Rectal smooth muscle tissue (tissue), 1 donor: ENCODE measurements at regions not wholly inside any gene's neighbourhood (a gene's known extent, or its start where the extent isn't known, plus 50 kb on each side); places are given as distances from the start of the nearest gene placed in this dataset.

Source experiments
- H3K27ac ChIP-seq: one replicate; pipeline ENCODE4 v1.7.0; 2013; ENCODE audit warnings: low read depth, low read length, inconsistent platforms
- H3K27me3 ChIP-seq: one replicate; pipeline ENCODE4 v1.7.0; 2013; ENCODE audit warnings: low read length; ENCODE audit not compliant: control insufficient read depth, insufficient read depth
- H3K36me3 ChIP-seq: one replicate; pipeline ENCODE4 v1.7.0; 2013; ENCODE audit warnings: low read length; ENCODE audit not compliant: control insufficient read depth, insufficient read depth
- H3K4me1 ChIP-seq: one replicate; pipeline ENCODE4 v1.7.0; 2013; ENCODE audit warnings: low read length; ENCODE audit not compliant: control insufficient read depth, insufficient read depth
- H3K4me3 ChIP-seq: one replicate; pipeline ENCODE4 v1.7.0; 2013; ENCODE audit warnings: low read length
- H3K9ac ChIP-seq: one replicate; pipeline ENCODE4 v1.7.0; 2013; ENCODE audit warnings: low read length

DNA sequence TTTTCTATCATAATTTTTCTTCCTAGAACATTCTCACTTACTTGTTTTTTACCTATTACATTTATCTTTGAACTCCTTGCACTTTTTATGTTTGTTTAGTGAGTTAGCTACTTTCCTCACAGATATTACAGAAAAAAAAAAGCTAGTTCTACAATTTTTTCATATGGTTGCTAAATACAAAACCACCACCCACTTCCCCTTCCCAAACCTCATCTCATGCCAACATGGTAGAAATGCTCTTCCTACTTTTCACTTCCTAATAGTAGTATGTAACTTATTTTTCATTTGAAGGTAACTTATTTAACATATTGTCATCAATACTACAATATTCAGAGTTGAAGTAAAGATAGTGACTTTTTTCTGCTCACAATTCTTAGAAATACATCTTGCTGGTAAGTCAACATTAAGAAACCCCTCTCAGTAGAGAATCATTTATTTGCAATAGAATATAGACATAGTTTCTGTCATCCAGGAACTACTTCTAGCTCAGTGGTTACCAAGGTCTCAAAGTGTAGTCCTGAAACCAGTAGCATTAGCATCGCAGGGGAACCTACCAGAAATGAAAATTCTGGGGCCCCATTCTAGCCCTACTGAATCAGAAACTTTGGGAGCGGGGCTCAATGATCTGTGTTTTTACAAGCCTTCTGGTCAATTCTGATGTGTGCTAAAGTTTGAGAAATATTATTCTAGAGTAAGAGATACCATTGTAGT, 1124.6 kb downstream of the DTWD2 start:
- Histone ChIP-seq H3K27ac (no peak overlapping the region), H3K4me1 (no peaks in the 10 kb centered on the region), H3K36me3 (no peaks in the 10 kb centered on the region), H3K27me3 (no peaks in the 10 kb centered on the region), H3K9ac (no peak overlapping the region), H3K4me3 (no peak overlapping the region)

DNA sequence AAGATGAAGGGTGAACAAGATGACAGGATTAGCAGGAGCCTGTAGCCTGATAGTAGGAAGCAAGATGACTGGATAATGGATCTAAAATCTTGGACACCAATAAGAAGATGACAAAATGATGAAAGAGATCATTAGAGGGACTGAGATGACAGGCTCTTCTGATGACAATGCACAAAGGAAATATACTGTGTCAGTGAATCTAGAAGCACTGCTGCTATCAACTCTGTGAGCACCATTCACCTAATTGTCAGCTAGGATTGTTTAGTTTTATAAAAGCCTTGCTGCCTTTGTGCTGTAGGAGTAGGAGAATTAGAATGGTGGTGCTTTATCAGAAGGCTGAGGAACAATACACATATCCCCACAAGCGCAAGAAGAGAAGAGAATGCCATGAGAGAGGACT, 1127.8 kb downstream of the DTWD2 start:
- Histone ChIP-seq H3K4me3 (no peak overlapping the region), H3K4me1 (no peaks in the 10 kb centered on the region), H3K36me3 (no peaks in the 10 kb centered on the region), H3K9ac (no peak overlapping the region), H3K27ac (no peak overlapping the region), H3K27me3 (no peaks in the 10 kb centered on the region)

DNA sequence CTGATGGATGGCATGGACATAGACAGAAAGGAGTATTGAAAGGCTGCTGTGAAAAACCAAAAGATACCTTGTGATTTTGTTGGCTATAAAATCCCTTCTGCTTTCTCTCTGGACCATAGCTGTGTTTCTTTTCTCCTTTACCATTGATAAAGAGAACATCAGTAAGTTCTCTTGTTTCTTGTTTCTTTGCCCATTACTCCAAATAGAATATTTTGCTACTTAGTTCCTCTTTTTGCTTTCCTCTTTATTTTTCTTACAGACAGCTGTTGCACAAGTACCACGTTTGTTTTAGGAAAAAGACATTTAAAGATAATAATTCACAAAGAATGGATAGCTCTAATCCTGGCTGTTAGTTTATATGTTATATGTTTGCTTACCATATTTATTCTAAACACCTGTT, 1129.2 kb downstream of the DTWD2 start:
- Histone ChIP-seq H3K4me1 (no peaks in the 10 kb centered on the region), H3K36me3 (no peaks in the 10 kb centered on the region), H3K9ac (no peak overlapping the region), H3K27ac (no peak overlapping the region), H3K4me3 (no peak overlapping the region), H3K27me3 (no peaks in the 10 kb centered on the region)

DNA sequence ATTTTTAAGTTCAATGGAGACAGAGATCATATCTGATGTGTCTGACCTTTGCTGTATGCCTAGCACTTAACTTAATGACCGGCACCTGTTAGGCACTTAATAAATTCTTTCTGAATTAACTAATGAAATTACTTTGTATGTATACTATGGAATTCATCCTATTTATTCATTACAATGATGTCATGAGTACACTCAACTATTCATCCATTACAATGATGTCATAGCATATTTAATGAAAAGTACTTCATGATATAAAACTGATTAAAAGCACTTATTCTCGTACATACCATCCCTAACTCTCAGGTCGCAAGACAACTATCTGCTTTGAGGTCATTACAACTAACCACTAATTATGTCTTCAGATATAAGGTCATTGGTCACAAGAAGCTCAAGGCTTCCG, 1131.6 kb downstream of the DTWD2 start:
- Histone ChIP-seq H3K27ac (no peak overlapping the region), H3K36me3 (no peaks in the 10 kb centered on the region), H3K27me3 (no peaks in the 10 kb centered on the region), H3K4me3 (no peak overlapping the region), H3K4me1 (no peaks in the 10 kb centered on the region), H3K9ac (no peak overlapping the region)

DNA sequence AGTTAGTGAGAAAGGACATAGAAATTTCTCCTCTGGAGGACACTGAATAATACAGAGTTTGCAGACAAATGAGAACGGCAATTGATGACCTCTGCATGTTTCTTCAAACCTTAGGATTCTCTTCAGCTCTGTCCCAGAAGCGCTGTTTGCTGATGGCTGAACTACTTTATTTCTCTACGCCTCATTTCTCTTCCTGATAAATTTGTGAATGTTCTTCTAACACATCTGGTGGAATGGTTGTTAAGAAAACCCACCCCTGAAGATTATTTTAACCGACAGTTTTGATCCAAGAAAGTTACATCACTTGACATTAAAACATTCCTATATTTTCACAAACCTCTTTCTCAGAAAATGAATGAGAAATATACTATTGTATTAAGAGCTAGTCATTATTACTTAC, 1150.6 kb downstream of the DTWD2 start:
- no peaks in the 10 kb centered on the region for H3K27me3 ChIP-seq
- H3K9ac ChIP-seq, result no peak overlapping the region
- no peak overlapping the region for H3K4me3 ChIP-seq
- H3K27ac ChIP-seq, result no peak overlapping the region
- H3K4me1 ChIP-seq, result no peaks in the 10 kb centered on the region
- H3K36me3 ChIP-seq, result no peaks in the 10 kb centered on the region

DNA sequence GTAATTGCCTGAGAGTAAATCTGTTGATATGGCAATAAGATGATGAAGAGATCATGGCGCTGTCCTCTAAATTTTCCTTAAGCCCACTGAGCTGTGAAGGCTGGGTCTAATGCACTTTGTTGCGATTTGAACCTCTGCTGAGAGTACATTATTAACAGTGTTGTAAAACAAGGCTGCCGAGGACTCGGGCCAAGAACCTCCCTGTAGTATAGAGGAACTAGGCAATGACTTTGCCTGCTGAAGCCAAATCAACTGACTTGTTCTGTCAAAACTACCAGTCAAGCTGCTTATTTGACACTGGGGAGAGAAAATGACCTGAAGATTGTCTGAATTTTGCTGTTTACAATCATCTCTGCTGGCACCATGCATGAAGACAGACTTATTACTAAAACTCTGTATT, 1154.7 kb downstream of the DTWD2 start:
- Histone ChIP-seq H3K27ac (no peak overlapping the region), H3K27me3 (no peaks in the 10 kb centered on the region), H3K4me1 (no peaks in the 10 kb centered on the region), H3K4me3 (no peak overlapping the region), H3K36me3 (no peaks in the 10 kb centered on the region), H3K9ac (no peak overlapping the region)

DNA sequence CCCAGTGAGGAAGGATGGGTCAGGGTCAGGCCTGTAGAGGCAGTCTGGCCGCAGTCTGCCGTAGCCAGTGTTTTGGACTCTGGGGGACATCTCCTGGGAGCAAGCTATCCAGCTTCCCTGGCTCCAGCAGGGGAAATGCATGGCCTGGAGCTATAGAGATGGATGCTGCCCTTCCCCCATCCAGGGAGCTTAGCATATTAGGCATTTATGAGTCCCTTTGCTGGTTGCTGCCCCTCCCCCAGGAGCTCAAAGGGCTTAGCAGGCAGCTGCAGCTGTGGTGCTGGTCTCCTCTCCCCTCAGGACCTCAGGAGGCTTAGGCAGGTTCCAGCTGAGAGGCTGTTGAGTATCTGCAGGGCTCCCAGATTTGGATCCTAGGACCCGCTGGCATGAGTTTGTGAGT, 1158.7 kb downstream of the DTWD2 start:
- Histone ChIP-seq H3K4me1 (no peaks in the 10 kb centered on the region), H3K36me3 (no peaks in the 10 kb centered on the region), H3K9ac (no peak overlapping the region)

DNA sequence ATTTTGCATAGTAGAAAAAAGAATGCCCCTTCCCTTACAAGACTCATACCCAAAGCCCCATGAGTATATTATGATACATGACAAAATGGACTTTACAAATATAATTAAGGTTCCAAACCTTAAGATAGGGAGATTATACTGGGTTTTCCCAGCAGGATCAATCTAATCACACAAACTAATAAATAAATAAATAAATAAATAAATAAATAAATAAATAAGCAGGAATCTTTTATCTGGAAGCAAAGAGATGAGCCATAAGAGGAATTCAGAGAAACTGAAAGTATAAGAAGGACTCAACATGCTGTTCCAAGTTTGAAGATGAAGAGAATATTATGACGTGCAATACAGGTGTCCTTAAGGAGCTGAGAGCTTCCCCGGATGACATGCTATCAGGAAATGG, 1174.5 kb downstream of the DTWD2 start:
- no peaks in the 10 kb centered on the region for H3K4me1 ChIP-seq
- no peak overlapping the region for H3K27ac ChIP-seq
- no peak overlapping the region for H3K4me3 ChIP-seq
- no peak overlapping the region for H3K9ac ChIP-seq
- H3K36me3 ChIP-seq, result no peaks in the 10 kb centered on the region
- no peaks in the 10 kb centered on the region for H3K27me3 ChIP-seq

More for the DNA sequence above, 1158.7 kb downstream of the DTWD2 start:
- H3K27me3 ChIP-seq, result no peaks in the 10 kb centered on the region
- H3K27ac ChIP-seq, result no peak overlapping the region
- no peak overlapping the region for H3K4me3 ChIP-seq

DNA sequence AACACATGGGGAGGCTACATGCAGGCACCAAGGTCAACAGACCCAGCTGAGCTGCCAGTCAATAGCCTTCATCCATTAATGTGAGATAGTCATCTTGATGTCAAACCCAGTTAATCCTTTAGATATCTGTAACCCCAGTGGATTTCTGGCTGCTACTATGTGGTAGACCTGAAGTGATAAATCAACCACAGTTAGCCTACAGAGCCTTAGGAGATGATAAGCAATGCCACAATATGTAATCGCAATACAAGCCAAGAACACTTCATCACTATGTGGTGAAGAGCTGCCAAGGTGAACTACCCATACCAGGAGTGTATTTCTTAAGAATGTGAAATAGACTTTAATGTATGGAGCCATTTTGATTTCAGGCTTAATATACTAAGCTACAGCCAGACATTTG, 1175.5 kb downstream of the DTWD2 start:
- H3K27ac ChIP-seq, result no peak overlapping the region
- no peaks in the 10 kb centered on the region for H3K36me3 ChIP-seq
- H3K9ac ChIP-seq, result no peak overlapping the region
- no peak overlapping the region for H3K4me3 ChIP-seq
- H3K27me3 ChIP-seq, result no peaks in the 10 kb centered on the region
- no peaks in the 10 kb centered on the region for H3K4me1 ChIP-seq

DNA sequence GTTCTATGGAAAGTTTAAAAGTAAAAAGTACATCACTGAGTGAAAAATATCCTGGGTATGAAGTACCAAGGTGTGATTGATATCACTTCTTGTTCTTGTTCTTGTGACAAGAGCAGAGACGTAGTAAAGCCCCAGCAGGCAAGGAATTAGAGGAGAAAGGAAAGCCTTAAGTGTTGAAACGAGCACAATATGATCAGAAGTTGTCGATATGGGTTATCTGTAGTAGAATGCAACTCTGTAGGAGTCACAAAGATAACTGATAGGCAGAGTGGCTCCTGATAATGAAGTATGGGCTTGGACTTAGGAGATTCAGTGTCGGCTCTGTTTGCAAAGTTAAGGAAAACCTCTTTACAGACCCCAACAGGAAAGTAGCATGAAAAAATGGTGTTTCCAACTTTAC, 1179.1 kb downstream of the DTWD2 start:
- no peak overlapping the region for H3K4me3 ChIP-seq
- no peak overlapping the region for H3K9ac ChIP-seq
- no peaks in the 10 kb centered on the region for H3K36me3 ChIP-seq
- no peaks in the 10 kb centered on the region for H3K4me1 ChIP-seq
- H3K27me3 ChIP-seq, result no peaks in the 10 kb centered on the region
- H3K27ac ChIP-seq, result no peak overlapping the region

DNA sequence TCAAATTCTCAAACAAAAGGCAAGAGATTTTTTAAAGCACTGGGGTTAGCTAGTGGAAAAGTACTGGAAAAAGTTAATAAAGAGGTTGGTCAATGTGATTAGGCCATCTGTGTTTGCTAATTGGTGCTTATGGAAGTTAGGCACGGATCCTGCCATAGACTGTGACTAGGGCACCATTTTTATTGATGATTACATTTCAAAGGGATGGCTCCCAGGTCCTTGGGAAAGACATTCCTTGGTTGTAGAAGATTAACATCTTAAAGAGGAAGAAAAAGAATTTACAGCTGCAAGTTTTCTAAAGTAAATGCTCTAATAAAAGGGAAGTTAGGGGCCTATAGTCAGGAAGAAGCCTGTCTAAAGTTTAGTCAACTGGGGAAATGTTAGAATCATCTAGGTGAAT, 1183.3 kb downstream of the DTWD2 start:
- Histone ChIP-seq H3K4me1 (no peaks in the 10 kb centered on the region), H3K4me3 (no peak overlapping the region), H3K27me3 (no peaks in the 10 kb centered on the region)

DNA sequence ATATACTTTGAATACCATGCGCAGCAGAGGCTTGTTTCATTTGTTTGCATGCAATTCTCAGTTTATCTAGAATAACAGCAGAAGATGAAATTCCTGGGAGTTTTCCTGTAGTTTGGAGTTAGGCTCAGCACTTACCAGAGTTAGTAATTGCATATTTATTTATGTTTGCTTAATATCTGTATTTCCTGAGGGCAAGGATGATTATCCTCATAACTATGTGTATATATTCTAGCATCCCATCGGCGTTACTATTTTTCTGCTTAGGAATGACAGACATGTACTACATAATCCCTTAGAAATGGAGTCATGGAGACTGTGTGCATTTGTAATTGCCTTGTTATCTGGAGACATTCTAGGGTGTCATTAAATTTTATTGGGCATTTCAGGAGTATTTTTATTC, 1184.8 kb downstream of the DTWD2 start:
- Histone ChIP-seq H3K4me1 (no peaks in the 10 kb centered on the region), H3K27ac (no peak overlapping the region), H3K36me3 (no peaks in the 10 kb centered on the region), H3K9ac (no peak overlapping the region), H3K27me3 (no peaks in the 10 kb centered on the region), H3K4me3 (no peak overlapping the region)

More for the DNA sequence above, 1183.3 kb downstream of the DTWD2 start:
- no peaks in the 10 kb centered on the region for H3K36me3 ChIP-seq
- no peak overlapping the region for H3K27ac ChIP-seq
- H3K9ac ChIP-seq, result no peak overlapping the region

DNA sequence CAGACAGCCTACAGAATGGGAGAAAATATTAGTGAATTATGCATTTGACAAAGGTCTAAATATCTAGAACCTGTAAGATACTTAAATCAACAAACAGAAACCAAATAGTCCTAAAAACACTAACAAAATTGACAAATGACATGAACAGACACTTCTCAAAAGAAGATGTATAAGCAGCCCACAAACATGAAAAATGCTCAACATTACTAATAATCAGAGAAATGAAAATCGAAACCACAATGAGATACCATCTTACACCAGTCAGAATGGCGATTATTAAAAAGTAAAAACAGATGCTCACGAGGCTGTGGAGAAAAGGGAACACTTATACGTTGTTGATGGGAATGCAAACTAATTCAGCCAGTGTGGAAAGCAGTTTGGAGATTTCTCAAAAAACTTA, 1186.8 kb downstream of the DTWD2 start:
- Histone ChIP-seq H3K4me3 (no peak overlapping the region), H3K9ac (no peak overlapping the region), H3K27ac (no peak overlapping the region), H3K36me3 (no peaks in the 10 kb centered on the region), H3K27me3 (no peaks in the 10 kb centered on the region), H3K4me1 (no peaks in the 10 kb centered on the region)
